ENCODE measurements at regions not wholly inside any gene's neighbourhood (a gene's known extent, or its start where the extent isn't known, plus 50 kb on each side); places are given as distances from the start of the nearest gene placed in this dataset.

DNA sequence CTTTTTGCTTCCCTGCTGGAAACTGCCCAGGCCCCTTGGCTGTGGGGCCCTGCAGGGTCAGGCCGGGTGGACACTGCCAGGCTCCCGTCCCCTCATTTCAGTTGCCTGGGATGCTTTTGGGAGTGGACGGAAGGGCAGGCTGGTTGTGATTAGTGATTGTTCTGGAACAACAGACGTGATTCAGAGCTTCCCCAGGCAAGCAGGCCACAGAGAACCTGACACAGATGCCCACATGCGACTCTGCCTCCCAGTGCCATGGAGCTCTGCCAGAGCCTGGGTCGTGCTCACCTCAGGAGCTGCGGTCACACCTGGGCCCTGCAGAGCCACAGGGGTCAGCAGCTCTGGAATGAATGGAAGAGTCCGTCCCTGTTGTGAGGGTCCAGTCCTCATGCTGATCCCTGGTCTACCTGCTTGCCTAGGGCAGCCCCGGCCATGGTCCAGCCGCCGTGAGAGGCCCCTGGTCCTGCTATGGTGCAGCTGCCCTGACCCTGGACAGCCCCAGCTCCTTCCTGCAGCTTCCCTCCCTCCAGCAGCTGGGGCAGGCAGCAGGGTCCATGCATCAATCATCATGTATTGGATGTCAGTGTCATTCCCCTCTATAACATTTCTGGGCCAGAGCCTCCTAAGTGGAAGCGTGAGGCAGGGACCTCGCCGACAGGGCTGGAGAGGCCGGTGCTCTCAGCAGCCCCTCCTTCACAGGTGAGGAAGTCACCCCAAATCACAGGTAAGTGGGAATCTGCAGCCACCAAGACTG, 518.6 kb upstream of the MYT1L start:
- POLR2A ChIA-PET = no interaction called here
- no peaks in the 10 kb centered on the region for H4K20me1 ChIP-seq (ENCODE audit: control insufficient read depth, insufficient read depth, low read length, poor library complexity, severe bottlenecking)
- Mint-ChIP-seq H3K4me1 (no peaks in the 10 kb centered on the region), H3K27me3 (no peaks in the 10 kb centered on the region), H3K27ac (no peak overlapping the region), H3K4me3 (no peak overlapping the region), H3K9me3 (ENCODE audit: insufficient read depth) (no peaks in the 10 kb centered on the region)
- H3K4me1 ChIP-seq (ENCODE audit: control insufficient read depth in 2 of 2, insufficient read depth in 2 of 2, low read length in 2 of 2) = no peaks in the 10 kb centered on the region
- no peaks in the 10 kb centered on the region for H3K79me2 ChIP-seq (ENCODE audit: control insufficient read depth, insufficient read depth, low read length)
- intact Hi-C loops (cut with micrococcal nuclease) = no loop called here
- no peak overlapping the region for H2AFZ ChIP-seq (ENCODE audit: insufficient read depth, low read depth, low read length, poor library complexity, severe bottlenecking)
- CTCF ChIA-PET = no interaction called here
- no peaks in the 10 kb centered on the region for H3K36me3 ChIP-seq (replicated peaks in 1 of 2; ENCODE audit: control extremely low read depth in 1 of 2, control insufficient read depth in 1 of 2, extremely low read depth in 1 of 2, insufficient read depth in 2 of 2, low read length in 1 of 2)
- no peak overlapping the region for H3K4me3 ChIP-seq (ENCODE audit: control extremely low read depth in 1 of 5, extremely low read depth in 1 of 5, insufficient read depth in 1 of 5, low read depth in 2 of 5, low read length in 4 of 5)
- no peaks in the 10 kb centered on the region for H3K27me3 ChIP-seq (replicated peaks in 1 of 4; ENCODE audit: control extremely low read depth in 1 of 4, control insufficient read depth in 3 of 4, insufficient read depth in 4 of 4, low read length in 3 of 4)
- DNase-seq = no peak
- ATAC-seq (ENCODE audit: low read depth) = no peak
- TF ChIP-seq CTCF (IDR thresholded peaks at IDR 0.05) = no peak
- H3K4me2 ChIP-seq (replicated peaks; ENCODE audit: low read depth, low read length, poor library complexity, severe bottlenecking) = no peak overlapping the region
- no peak overlapping the region for H3K27ac ChIP-seq (ENCODE audit: low read length in 2 of 2)
- H3K9ac ChIP-seq (ENCODE audit: low read length) = no peak overlapping the region
- H3K9me3 ChIP-seq (ENCODE audit: control extremely low read depth in 1 of 3, control insufficient read depth in 2 of 3, insufficient read depth in 1 of 3, low read length in 2 of 3) = peaks cover 0 to 6% (median 0%) of the 10 kb centered on the region in 3 donors
- 89% methylated on average over 15 of the region's 15 CpGs for WGBS (ENCODE audit: insufficient coverage)

- 65% methylated on average over 3 of the region's 6 CpGs for WGBS (ENCODE audit: insufficient coverage)
- Mint-ChIP-seq H3K27me3 (no peaks in the 10 kb centered on the region), H3K4me1 (no peaks in the 10 kb centered on the region), H3K4me3 (no peak overlapping the region), H3K9me3 (ENCODE audit: insufficient read depth) (no peaks in the 10 kb centered on the region), H3K27ac (no peak overlapping the region)
- POLR2A ChIA-PET = no interaction called here
- TF ChIP-seq CTCF (IDR thresholded peaks at IDR 0.05) (no peak), EZH2 (IDR thresholded peaks at IDR 0.05; ENCODE audit: borderline replicate concordance, insufficient read depth, low read depth, low read length, poor library complexity, severe bottlenecking) (no peak)
- Histone ChIP-seq H3K4me1 (ENCODE audit: control insufficient read depth in 2 of 2, insufficient read depth in 2 of 2, low read length in 2 of 2) (no peaks in the 10 kb centered on the region), H3K9me3 (ENCODE audit: control extremely low read depth in 1 of 3, control insufficient read depth in 2 of 3, insufficient read depth in 1 of 3, low read length in 2 of 3) (peaks cover 0 to 11% (median 0%) of the 10 kb centered on the region in 3 donors), H3K79me2 (ENCODE audit: control insufficient read depth, insufficient read depth, low read length) (no peaks in the 10 kb centered on the region), H3K4me3 (ENCODE audit: control extremely low read depth in 1 of 5, extremely low read depth in 1 of 5, insufficient read depth in 1 of 5, low read depth in 2 of 5, low read length in 4 of 5) (no peak overlapping the region), H3K36me3 (replicated peaks in 1 of 2; ENCODE audit: control extremely low read depth in 1 of 2, control insufficient read depth in 1 of 2, extremely low read depth in 1 of 2, insufficient read depth in 2 of 2, low read length in 1 of 2) (no peaks in the 10 kb centered on the region), H3K27me3 (replicated peaks in 1 of 4; ENCODE audit: control extremely low read depth in 1 of 4, control insufficient read depth in 3 of 4, insufficient read depth in 4 of 4, low read length in 3 of 4) (no peaks in the 10 kb centered on the region), H3K27ac (ENCODE audit: low read length in 2 of 2) (no peak overlapping the region), H3K4me2 (replicated peaks; ENCODE audit: low read depth, low read length, poor library complexity, severe bottlenecking) (no peak overlapping the region), H4K20me1 (ENCODE audit: control insufficient read depth, insufficient read depth, low read length, poor library complexity, severe bottlenecking) (no peaks in the 10 kb centered on the region), H2AFZ (ENCODE audit: insufficient read depth, low read depth, low read length, poor library complexity, severe bottlenecking) (no peak overlapping the region), H3K9ac (ENCODE audit: low read length) (no peak overlapping the region)
- intact Hi-C loops (cut with micrococcal nuclease) = no loop called here
- CTCF ChIA-PET = interaction anchor here (0.7 kb wide), 1 partner anchor 115 kb away, joined by 3 read pairs; no protein-coding TSS in a partner anchor
- ATAC-seq (ENCODE audit: low read depth) (no peak), DNase-seq (no peak)
Observed at GRCh38 chr2:2848621-2849333, 517.7 kb upstream of the MYT1L start.
